ENCODE measurements at regions not wholly inside any gene's neighbourhood (a gene's known extent, or its start where the extent isn't known, plus 50 kb on each side); places are given as distances from the start of the nearest gene placed in this dataset.

GRCh38 chr10:44685220-44685619, 225.9 kb upstream of the TMEM72 start:
- no peak for DNase-seq (ENCODE audit: low spot score)

- DNase-seq (ENCODE audit: low spot score): no peak
Observed at GRCh38 chr10:44685747-44686146, 225.4 kb upstream of the TMEM72 start.

- peak; percentile 19 for DNase-seq (ENCODE audit: low spot score)
Observed at GRCh38 chr10:44689368-44689767, 221.8 kb upstream of the TMEM72 start.

- DNase-seq (ENCODE audit: low spot score): peak; percentile 88
Observed at GRCh38 chr10:44696496-44696895, 214.6 kb upstream of the TMEM72 start.

- DNase-seq (ENCODE audit: low spot score): no peak
Observed at GRCh38 chr10:44697116-44697515, 214.0 kb upstream of the TMEM72 start.

GRCh38 chr10:44702531-44702930, 208.6 kb upstream of the TMEM72 start:
- no peak for DNase-seq (ENCODE audit: low spot score)

GRCh38 chr10:44703241-44704155, 207.6 kb upstream of the TMEM72 start:
- peak; percentile 61 for DNase-seq (ENCODE audit: low spot score)

GRCh38 chr10:44704616-44705015, 206.5 kb upstream of the TMEM72 start:
- no peak for DNase-seq (ENCODE audit: low spot score)

- DNase-seq (ENCODE audit: low spot score): peak; percentile 94
Observed at GRCh38 chr10:44706745-44707144, 204.4 kb upstream of the TMEM72 start.

GRCh38 chr10:44713307-44713706, 197.8 kb upstream of the TMEM72 start:
- no peak for DNase-seq (ENCODE audit: low spot score)

GRCh38 chr10:44714451-44714850, 196.7 kb upstream of the TMEM72 start:
- no peak for DNase-seq (ENCODE audit: low spot score)

- DNase-seq (ENCODE audit: low spot score): peak; percentile 69
Observed at GRCh38 chr10:44715136-44715535, 196.0 kb upstream of the TMEM72 start.

- DNase-seq (ENCODE audit: low spot score): no peak
Observed at GRCh38 chr10:44716470-44717015, 194.6 kb upstream of the TMEM72 start.

GRCh38 chr10:44723082-44723481, 188.1 kb upstream of the TMEM72 start:
- DNase-seq (ENCODE audit: low spot score): no peak

- peak; percentile 78 for DNase-seq (ENCODE audit: low spot score)
Observed at GRCh38 chr10:44723619-44724325, 187.4 kb upstream of the TMEM72 start.

GRCh38 chr10:44724415-44725174, 186.5 kb upstream of the TMEM72 start:
- peak; percentile 76 for DNase-seq (ENCODE audit: low spot score)

GRCh38 chr10:44725404-44725803, 185.7 kb upstream of the TMEM72 start:
- DNase-seq (ENCODE audit: low spot score): peak; percentile 46

GRCh38 chr10:44731283-44731682, 179.9 kb upstream of the TMEM72 start:
- DNase-seq (ENCODE audit: low spot score): no peak

GRCh38 chr10:44733501-44734488, 177.3 kb upstream of the TMEM72 start:
- no peak for DNase-seq (ENCODE audit: low spot score)

GRCh38 chr10:44742248-44742647, 168.9 kb upstream of the TMEM72 start:
- no peak for DNase-seq (ENCODE audit: low spot score)

- DNase-seq (ENCODE audit: low spot score): no peak
Observed at GRCh38 chr10:44743535-44743934, 167.6 kb upstream of the TMEM72 start.

All from AG08395 (cell line).